Body of pancreas (tissue), 4 donors: ENCODE measurements at regions not wholly inside any gene's neighbourhood (a gene's known extent, or its start where the extent isn't known, plus 50 kb on each side); places are given as distances from the start of the nearest gene placed in this dataset.

Source experiments
- CTCF ChIP-seq, 7 experiments: fragments of 450-650 bp in 4 of 7; fragments of 200-600 bp in 3 of 7; sonication (generic) in 3 of 7; IDR thresholded peaks; one replicate each; pipeline ENCODE4 v1.5.1; 2016 to 2019; ENCODE audit warnings: antibody characterized with exemption in 7 of 7
- POLR2A ChIP-seq, 3 donors: fragments of 450-650 bp; IDR thresholded peaks; one replicate each; pipeline ENCODE4 v1.6.1; 2016; ENCODE audit warnings: antibody characterized with exemption in 3 of 3, mild to moderate bottlenecking in 2 of 3

- TF ChIP-seq CTCF (IDR thresholded peaks at IDR 0.05) (no peak), POLR2A (IDR thresholded peaks at IDR 0.05) (no peak)
These were observed 119.4 kb upstream of the ROBO2 start for GRCh38 chr3:76920511-76920910.
